NCI-H128 (cell line): ENCODE measurements at regions not wholly inside any gene's neighbourhood (a gene's known extent, or its start where the extent isn't known, plus 50 kb on each side); places are given as distances from the start of the nearest gene placed in this dataset.

ENCODE experiments used
- DNase-seq: peaks from one replicate; lab custom pipeline; 2025; ENCODE audit not compliant: unreplicated experiment; lab: John Stamatoyannopoulos, UW

- DNase-seq, result no peak
Observed at GRCh38 chr6:18668994-18669393, 281.8 kb downstream of the RNF144B start.

- DNase-seq, result no peak
Observed at GRCh38 chr6:18672852-18673251, 285.7 kb downstream of the RNF144B start.

- no peak for DNase-seq
Observed at GRCh38 chr6:18674346-18674745, 287.2 kb downstream of the RNF144B start.

DNA sequence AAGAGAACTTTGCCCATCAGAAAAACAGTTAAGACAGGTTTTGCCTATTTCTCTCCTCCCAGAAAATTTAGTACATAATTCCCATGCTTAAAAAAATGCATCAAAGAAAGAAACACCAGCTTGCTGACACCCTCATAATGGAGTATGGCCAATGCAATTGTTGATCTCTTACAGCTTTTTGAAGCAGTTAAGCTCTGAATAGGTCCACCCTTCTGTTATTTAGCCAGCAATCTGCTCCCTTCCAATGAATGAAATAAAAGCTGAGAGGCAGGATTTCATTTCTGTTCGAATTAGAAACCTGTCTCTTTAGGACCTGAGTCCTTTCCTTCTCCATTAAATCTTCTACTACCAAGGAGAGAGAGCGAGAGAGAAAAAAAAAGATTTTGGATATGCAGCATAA, 288.7 kb downstream of the RNF144B start:
- no peak for DNase-seq

DNA sequence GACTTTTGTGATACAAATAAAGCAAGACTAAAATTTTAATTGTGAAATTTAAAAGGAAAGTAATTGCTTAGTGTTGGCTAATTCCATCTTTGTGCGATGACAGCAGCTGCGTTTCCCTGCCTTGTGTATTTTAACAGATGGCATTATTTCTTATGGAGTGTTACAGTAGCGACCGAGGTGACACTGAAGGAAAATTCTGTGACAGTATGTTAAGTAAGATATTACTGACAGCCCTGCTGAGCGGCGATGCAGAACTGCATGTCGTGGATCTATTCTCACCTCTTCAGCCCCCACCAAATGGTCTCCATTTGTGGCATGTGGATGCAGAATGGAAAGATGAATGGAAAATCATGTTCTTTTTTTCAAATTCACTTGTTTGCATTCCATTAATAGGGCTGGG, 289.4 kb downstream of the RNF144B start:
- DNase-seq, result no peak

DNA sequence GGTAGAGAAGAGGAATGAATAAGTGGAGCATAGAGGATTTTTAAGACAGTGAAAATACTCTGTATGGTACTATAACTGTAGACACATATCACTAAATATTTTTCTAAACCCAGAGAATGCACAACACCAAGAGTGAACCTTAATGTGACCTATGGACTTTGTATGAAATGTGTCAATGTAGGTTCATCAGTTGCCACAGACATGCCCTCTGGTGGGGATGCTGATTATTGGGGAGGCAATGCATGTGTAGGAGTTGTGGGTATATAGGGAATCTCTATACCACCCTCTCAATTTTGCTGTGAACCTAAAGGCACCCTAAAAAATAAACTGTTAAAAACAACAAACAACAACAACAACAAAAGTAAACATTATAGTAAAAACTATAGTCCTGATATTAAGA, 293.7 kb downstream of the RNF144B start:
- DNase-seq, result no peak

GRCh38 chr6:18681832-18682503, 294.8 kb downstream of the RNF144B start:
- no peak for DNase-seq

GRCh38 chr6:18684343-18684742, 297.2 kb downstream of the RNF144B start:
- no peak for DNase-seq

DNA sequence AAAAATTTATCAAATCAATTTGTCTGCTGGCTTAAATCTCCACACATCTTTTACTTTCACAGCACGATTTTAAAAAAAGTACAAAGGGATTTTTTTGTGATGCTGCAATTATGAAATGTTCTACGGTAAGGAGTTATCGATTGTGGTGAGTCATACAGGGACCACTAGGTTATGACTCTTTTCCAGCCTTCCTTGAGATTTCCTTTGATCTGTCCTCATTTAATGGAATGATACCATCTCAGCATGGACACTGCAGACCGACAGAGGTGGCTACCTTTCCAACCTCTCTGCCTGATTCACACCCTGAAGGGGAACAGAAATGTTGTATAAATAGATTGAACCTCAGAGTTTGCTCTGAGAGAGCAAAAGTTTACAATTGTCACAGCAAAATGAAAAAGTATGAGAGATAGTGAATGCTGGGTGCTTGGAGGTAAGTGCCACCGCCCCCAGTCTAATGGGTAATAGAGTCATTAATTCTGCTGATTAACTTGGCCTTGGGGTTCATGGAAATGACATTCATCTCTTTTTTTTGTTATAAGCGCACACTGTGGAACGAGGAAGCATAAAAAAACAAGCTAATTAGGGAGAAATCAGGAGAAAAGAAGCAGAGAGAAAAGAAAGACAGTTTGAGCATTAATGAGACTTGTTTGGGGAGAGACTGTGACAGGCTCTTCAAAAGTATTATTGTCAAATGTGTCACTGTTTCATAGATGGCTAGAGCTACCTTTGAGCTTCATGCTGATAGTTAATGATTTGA, 306.0 kb downstream of the RNF144B start:
- no peak for DNase-seq

DNA sequence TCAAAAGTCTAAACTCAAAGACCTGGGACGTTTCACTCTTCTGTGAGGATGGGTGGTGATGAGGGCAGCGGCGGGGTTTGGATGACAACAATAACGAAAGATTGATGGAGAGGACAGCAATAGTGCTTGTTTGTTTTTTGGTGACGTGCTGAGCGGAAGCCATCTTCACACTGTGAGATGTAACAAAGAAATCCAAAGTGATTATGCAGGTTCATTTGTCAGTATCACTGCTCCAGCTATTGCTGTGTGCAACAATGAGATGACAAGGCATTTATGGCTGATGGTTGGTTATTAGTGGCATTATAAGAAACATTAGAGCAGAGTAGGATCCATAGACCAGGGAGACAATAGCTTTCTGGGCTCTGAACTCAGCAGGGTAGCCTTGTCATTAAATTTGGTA, 306.7 kb downstream of the RNF144B start:
- DNase-seq, result no peak

- DNase-seq, result no peak
Observed at GRCh38 chr6:18703546-18703945, 316.4 kb downstream of the RNF144B start.

DNA sequence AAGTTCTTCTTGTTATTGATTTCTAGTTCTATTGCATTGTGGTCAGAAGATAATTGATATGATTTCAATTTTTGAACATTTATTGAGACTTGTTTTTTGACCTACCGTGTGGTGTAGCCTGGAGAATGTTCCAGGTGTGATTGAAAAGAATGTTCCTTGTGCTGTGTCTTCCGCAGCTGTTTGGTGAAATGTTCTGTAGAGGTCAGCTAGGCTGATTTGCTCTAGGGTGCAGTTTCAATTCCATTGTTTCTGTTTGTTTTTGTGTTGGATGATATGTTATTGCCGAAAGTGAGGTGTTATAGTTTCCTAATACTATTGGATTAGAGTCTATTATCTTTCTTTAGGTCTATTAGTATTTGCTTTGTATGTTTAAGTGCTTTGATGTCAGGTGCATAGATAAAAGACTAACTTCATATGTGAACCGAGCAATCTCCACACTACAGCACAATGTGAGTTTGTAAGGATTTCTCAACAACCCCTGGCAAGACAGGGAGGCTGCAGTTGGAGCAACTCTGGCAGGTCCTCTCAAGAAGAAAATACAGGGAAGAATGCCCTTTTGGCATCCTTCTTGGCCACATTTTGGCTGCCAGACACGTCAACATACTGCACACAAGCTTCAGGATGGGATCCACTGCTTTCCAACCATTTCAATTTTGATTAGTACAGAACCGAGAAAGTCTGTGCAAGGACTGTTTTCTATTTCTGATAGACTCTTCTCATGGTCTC, 320.7 kb downstream of the RNF144B start:
- no peak for DNase-seq

DNA sequence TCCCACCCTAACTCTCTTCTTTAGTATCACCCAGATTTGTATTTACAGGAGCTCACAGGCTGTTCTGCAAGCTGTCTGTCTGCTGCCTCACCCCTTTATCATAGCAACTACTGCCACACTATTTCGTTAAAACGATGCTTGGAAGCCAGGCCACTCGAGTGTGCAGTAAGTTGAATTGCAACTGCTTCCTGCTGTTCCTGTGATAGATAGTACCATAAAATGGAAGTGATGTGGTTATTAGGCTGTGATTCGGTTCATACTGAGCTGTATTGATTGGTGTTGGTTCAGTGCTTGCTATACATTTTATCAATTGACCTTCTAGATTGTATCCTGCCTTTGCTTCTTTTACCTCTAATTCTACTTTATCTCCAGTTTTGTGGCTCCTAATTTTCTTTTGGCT, 325.4 kb downstream of the RNF144B start:
- no peak for DNase-seq

DNA sequence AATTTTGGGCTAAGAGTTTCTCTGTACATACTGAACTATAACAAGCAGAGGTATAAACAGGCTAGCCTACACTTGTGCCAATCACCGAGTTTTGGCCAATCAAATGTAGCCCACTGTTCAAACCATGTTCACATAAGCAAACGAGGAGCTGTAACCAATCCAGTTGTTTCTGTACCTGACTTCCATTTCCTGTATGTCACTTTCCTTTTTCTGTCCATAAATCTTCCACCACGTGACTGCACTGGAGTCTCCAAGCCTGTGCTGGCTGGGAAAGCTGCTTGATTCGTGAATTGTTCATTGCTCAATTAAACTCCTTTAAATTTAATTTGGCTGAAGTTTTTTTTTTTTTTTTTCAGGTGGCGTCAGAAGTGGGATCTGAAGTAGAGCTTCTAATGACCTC, 332.9 kb downstream of the RNF144B start:
- no peak for DNase-seq

GRCh38 chr6:18724056-18724455, 336.9 kb downstream of the RNF144B start:
- no peak for DNase-seq

DNA sequence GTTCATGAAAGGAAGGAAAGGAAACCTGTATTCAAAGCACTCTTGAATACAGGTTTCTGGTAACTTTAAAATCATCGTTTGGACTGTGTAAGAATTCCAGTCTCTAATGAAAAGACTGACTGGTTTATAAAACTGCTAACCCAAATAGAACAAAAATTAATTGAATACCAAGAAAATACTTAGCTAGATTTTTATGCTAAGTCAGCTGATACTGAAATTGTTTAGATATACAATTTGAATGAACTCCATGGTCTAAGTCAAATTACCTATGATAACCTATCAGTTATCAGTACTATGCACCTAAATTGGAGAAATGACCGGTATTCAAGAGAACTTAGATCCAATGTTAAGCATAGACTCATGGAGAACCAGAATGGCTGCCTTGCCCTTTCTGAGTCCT, 338.3 kb downstream of the RNF144B start:
- no peak for DNase-seq

DNA sequence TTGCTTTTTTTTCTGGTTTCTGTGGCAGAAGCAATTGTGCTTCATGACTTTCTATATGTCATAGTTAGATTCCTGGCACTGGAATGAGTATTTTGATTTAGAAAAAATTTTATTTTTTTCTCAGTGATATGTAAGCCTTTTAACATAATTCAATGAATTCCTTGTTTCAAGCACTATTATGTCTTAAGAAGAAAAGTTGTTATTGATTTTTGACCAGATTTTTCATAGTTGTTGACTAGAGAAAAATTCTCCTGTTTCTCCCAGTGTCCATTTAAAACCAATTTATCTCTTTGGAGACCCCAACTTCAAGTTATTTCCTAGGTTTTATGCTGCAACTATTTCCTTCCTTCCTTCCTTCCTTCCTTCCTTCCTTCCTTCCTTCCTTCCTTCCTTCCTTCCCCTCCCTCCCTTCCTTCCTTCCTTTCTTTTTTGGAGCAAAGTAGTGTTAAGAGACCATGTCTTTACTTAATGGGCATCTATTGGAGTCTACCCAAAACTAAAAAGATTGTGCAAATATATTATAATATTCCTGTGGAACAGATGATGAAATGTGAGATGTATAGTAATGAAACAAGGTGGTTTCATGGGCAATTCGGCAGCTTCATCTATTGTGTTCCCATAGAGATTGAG, 346.9 kb downstream of the RNF144B start:
- no peak for DNase-seq

- DNase-seq, result no peak
Observed at GRCh38 chr6:18741741-18742140, 354.6 kb downstream of the RNF144B start.

- no peak for DNase-seq
Observed at GRCh38 chr6:18742406-18742805, 355.3 kb downstream of the RNF144B start.

- DNase-seq, result no peak
Observed at GRCh38 chr6:18746727-18747126, 359.6 kb downstream of the RNF144B start.

DNA sequence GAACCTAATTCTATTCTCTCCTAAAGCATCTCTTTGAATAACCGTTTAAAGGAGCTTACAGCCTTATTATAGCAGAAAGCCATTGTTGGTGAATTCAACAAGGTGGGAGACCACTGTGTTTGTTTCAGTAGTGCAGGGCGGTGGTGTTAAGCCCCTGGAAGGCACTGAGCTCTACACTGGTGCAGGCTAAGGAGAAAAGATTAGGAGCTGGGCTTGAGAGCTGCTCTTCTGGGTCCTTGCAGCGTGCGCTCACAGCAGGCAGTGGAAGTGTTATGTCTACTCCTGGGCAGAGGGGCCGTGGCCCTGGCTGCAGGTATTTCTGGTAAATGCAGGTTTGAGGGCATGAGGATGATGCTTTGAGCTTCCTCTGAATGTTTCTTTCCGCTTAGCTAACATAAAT, 361.2 kb downstream of the RNF144B start:
- DNase-seq, result no peak
